ENCODE measurements at regions not wholly inside any gene's neighbourhood (a gene's known extent, or its start where the extent isn't known, plus 50 kb on each side); places are given as distances from the start of the nearest gene placed in this dataset.

- TF ChIP-seq CTCF (IDR thresholded peaks at IDR 0.05; ENCODE audit: insufficient read depth, low read depth, low read length, missing control alignments), result no peak
- no peak overlapping the region for H3K4me3 ChIP-seq (ENCODE audit: low read depth, low read length)
- peak; percentile 45 for DNase-seq (ENCODE audit: low read depth)
Observed at GRCh38 chr16:65763640-65764305, 602.7 kb upstream of the CDH5 start.

- DNase-seq (ENCODE audit: low read depth), result no peak
- TF ChIP-seq CTCF (IDR thresholded peaks at IDR 0.05; ENCODE audit: insufficient read depth, low read depth, low read length, missing control alignments), result no peak
- H3K4me3 ChIP-seq (ENCODE audit: low read depth, low read length), result no peak overlapping the region
Observed at GRCh38 chr16:65760874-65761273, 605.6 kb upstream of the CDH5 start.

GRCh38 chr16:65758620-65759019, 607.9 kb upstream of the CDH5 start:
- DNase-seq (ENCODE audit: low read depth), result no peak
- no peak overlapping the region for H3K4me3 ChIP-seq (ENCODE audit: low read depth, low read length)
- TF ChIP-seq CTCF (IDR thresholded peaks at IDR 0.05; ENCODE audit: insufficient read depth, low read depth, low read length, missing control alignments), result no peak

GRCh38 chr16:65757064-65757463, 609.4 kb upstream of the CDH5 start:
- TF ChIP-seq CTCF (IDR thresholded peaks at IDR 0.05; ENCODE audit: insufficient read depth, low read depth, low read length, missing control alignments), result no peak
- H3K4me3 ChIP-seq (ENCODE audit: low read depth, low read length), result no peak overlapping the region
- no peak for DNase-seq (ENCODE audit: low read depth)

GRCh38 chr16:65756163-65756562, 610.3 kb upstream of the CDH5 start:
- no peak for TF ChIP-seq CTCF (IDR thresholded peaks at IDR 0.05; ENCODE audit: insufficient read depth, low read depth, low read length, missing control alignments)

GRCh38 chr16:65754820-65755691, 611.4 kb upstream of the CDH5 start:
- no peak for DNase-seq (ENCODE audit: low read depth)
- H3K4me3 ChIP-seq (ENCODE audit: low read depth, low read length), result no peak overlapping the region
- TF ChIP-seq CTCF (IDR thresholded peaks at IDR 0.05; ENCODE audit: insufficient read depth, low read depth, low read length, missing control alignments), result no peak

More at GRCh38 chr16:65756163-65756562, 610.3 kb upstream of the CDH5 start:
- no peak overlapping the region for H3K4me3 ChIP-seq (ENCODE audit: low read depth, low read length)
- DNase-seq (ENCODE audit: low read depth), result no peak
